HEK293 (cell line): ENCODE measurements at regions not wholly inside any gene's neighbourhood (a gene's known extent, or its start where the extent isn't known, plus 50 kb on each side); places are given as distances from the start of the nearest gene placed in this dataset.

ENCODE experiments used
- CTCF ChIA-PET: fragments of 350-600 bp; formaldehyde crosslinking; extraction: SDS; loops from one replicate; lab custom pipeline; 2021; ENCODE audit warnings: antibody characterized with exemption; lab: Yijun Ruan, JAX
- POLR2A ChIA-PET: fragments of 300-600 bp; formaldehyde crosslinking; extraction: SDS; loops from one replicate; lab custom pipeline; 2020; ENCODE audit warnings: antibody characterized with exemption, inconsistent platforms; lab: Yijun Ruan, JAX
- H3K27ac ChIP-seq: fragments of 200-500 bp; sonication (Bioruptor generic); 2 replicates; pipeline ENCODE4 v1.5.1; 2014; ENCODE audit warnings: low read depth, low read length, control low read depth, inconsistent platforms; ENCODE audit errors: extremely low read depth
- H3K36me3 ChIP-seq, 2 experiments: fragments of 200-500 bp in 1 of 2; sonication (Bioruptor generic) in 1 of 2; 1 replicate in 1 of 2; 2 replicates in 1 of 2; pipeline ENCODE4 v1.5.1; 2014 to 2017; ENCODE audit warnings: inconsistent platforms in 2 of 2, low read length in 2 of 2; ENCODE audit not compliant: control insufficient read depth in 2 of 2, insufficient read depth in 1 of 2
- H3K4me1 ChIP-seq: fragments of 200-500 bp; sonication (Bioruptor generic); 2 replicates; pipeline ENCODE4 v1.5.1; 2014; ENCODE audit warnings: mild to moderate bottlenecking, low read length, inconsistent platforms; ENCODE audit not compliant: control insufficient read depth, insufficient read depth
- H3K4me3 ChIP-seq: 2 replicates; pipeline ENCODE4 v1.5.1; 2011; ENCODE audit warnings: low read depth, mild to moderate bottlenecking, control low read depth, low read length, moderate library complexity
- H3K9me3 ChIP-seq: fragments of 200-500 bp; sonication (Bioruptor generic); 2 replicates; pipeline ENCODE4 v1.5.1; 2014; ENCODE audit warnings: low read depth, low read length, inconsistent platforms; ENCODE audit not compliant: control insufficient read depth, insufficient read depth
- GLIS1 ChIP-seq: fragments of 450-650 bp; formaldehyde crosslinking; IDR thresholded peaks from 2 replicates; pipeline ENCODE4 v1.5.1; 2016; ENCODE audit warnings: missing biosample characterization, missing genetic modification characterization
- HOXC10 ChIP-seq: sonication (generic); formaldehyde crosslinking; IDR thresholded peaks from 2 replicates; pipeline ENCODE4 v1.8.1; 2023; ENCODE audit warnings: mild to moderate bottlenecking, missing genetic modification reagents
- KLF10 ChIP-seq: fragments of 450-650 bp; IDR thresholded peaks from 2 replicates; pipeline ENCODE4 v1.5.1; 2018; ENCODE audit warnings: missing biosample characterization, mild to moderate bottlenecking, missing genetic modification characterization
- MYNN ChIP-seq: fragments of 450-650 bp; formaldehyde crosslinking; IDR thresholded peaks from 2 replicates; pipeline ENCODE4 v1.5.1; 2016; ENCODE audit warnings: missing biosample characterization, missing genetic modification characterization, borderline replicate concordance
- REPIN1 ChIP-seq: fragments of 450-650 bp; formaldehyde crosslinking; IDR thresholded peaks from 2 replicates; pipeline ENCODE4 v1.5.1; 2017; ENCODE audit warnings: missing biosample characterization, missing genetic modification characterization, low read depth
- SALL2 ChIP-seq: fragments of 450-650 bp; formaldehyde crosslinking; IDR thresholded peaks from 2 replicates; pipeline ENCODE4 v1.5.0; 2017; ENCODE audit warnings: missing biosample characterization, mild to moderate bottlenecking, missing genetic modification characterization, borderline replicate concordance
- SCRT1 ChIP-seq: fragments of 450-650 bp; formaldehyde crosslinking; IDR thresholded peaks from 2 replicates; pipeline ENCODE4 v1.5.1; 2016; ENCODE audit warnings: missing biosample characterization, missing genetic modification characterization, borderline replicate concordance
- SP2 ChIP-seq: fragments of 450-650 bp; formaldehyde crosslinking; IDR thresholded peaks from 2 replicates; pipeline ENCODE4 v1.5.1; 2016; ENCODE audit warnings: missing biosample characterization, missing genetic modification characterization
- TCF7L2 ChIP-seq: IDR thresholded peaks from 2 replicates; pipeline ENCODE4 v1.6.1; 2011; ENCODE audit warnings: low read depth, mild to moderate bottlenecking, inconsistent platforms, low read length, moderate library complexity, borderline replicate concordance
- TRIM28 ChIP-seq: IDR thresholded peaks from 2 replicates; pipeline ENCODE4 v1.6.1; 2011; ENCODE audit warnings: low read length, control low read depth, borderline replicate concordance
- ZBTB8A ChIP-seq: fragments of 450-650 bp; formaldehyde crosslinking; IDR thresholded peaks from 2 replicates; pipeline ENCODE4 v1.5.1; 2016; ENCODE audit warnings: missing biosample characterization, missing genetic modification characterization
- ZFHX2 ChIP-seq: fragments of 450-650 bp; formaldehyde crosslinking; conservative IDR thresholded peaks from 2 replicates; pipeline ENCODE4 v1.5.1; 2016; ENCODE audit warnings: missing biosample characterization, missing genetic modification characterization
- ZFP37 ChIP-seq: fragments of 450-650 bp; formaldehyde crosslinking; IDR thresholded peaks from 2 replicates; pipeline ENCODE4 v1.5.1; 2016; ENCODE audit warnings: missing biosample characterization, missing genetic modification characterization
- ZNF146 ChIP-seq: fragments of 450-650 bp; formaldehyde crosslinking; IDR thresholded peaks from 2 replicates; pipeline ENCODE4 v1.5.1; 2016; ENCODE audit warnings: missing biosample characterization, missing genetic modification characterization
- ZNF157 ChIP-seq: fragments of 450-650 bp; formaldehyde crosslinking; IDR thresholded peaks from 2 replicates; pipeline ENCODE4 v1.5.1; 2016; ENCODE audit warnings: missing biosample characterization, missing genetic modification characterization
- ZNF174 ChIP-seq: fragments of 450-650 bp; formaldehyde crosslinking; IDR thresholded peaks from 2 replicates; pipeline ENCODE4 v1.5.0; 2017; ENCODE audit warnings: missing biosample characterization, mild to moderate bottlenecking, missing genetic modification characterization
- ZNF211 ChIP-seq: fragments of 450-650 bp; formaldehyde crosslinking; IDR thresholded peaks from 2 replicates; pipeline ENCODE4 v1.5.1; 2016; ENCODE audit warnings: low read depth, missing biosample characterization, missing genetic modification characterization
- ZNF223 ChIP-seq: fragments of 450-650 bp; formaldehyde crosslinking; IDR thresholded peaks from 2 replicates; pipeline ENCODE4 v1.5.1; 2016; ENCODE audit warnings: missing biosample characterization, missing genetic modification characterization
- ZNF621 ChIP-seq: fragments of 450-650 bp; formaldehyde crosslinking; IDR thresholded peaks from 2 replicates; pipeline ENCODE4 v1.5.1; 2017; ENCODE audit warnings: missing biosample characterization, missing genetic modification characterization
- ZNF654 ChIP-seq: fragments of 450-650 bp; formaldehyde crosslinking; IDR thresholded peaks from 2 replicates; pipeline ENCODE4 v1.5.1; 2016; ENCODE audit warnings: low read depth, missing biosample characterization, missing genetic modification characterization
- ZNF701 ChIP-seq: fragments of 450-650 bp; formaldehyde crosslinking; IDR thresholded peaks from 2 replicates; pipeline ENCODE4 v1.5.1; 2016; ENCODE audit warnings: missing biosample characterization, missing genetic modification characterization
- ZNF785 ChIP-seq: fragments of 450-650 bp; formaldehyde crosslinking; IDR thresholded peaks from 2 replicates; pipeline ENCODE4 v1.5.1; 2016; ENCODE audit warnings: missing biosample characterization, missing genetic modification characterization
- TF ChIP-seq, protein P1 (sequence below): fragments of 450-650 bp; IDR thresholded peaks from 2 replicates; pipeline ENCODE4 v1.5.1; 2018; ENCODE audit warnings: missing biosample characterization, mild to moderate bottlenecking, missing genetic modification characterization
- TF ChIP-seq, protein P2 (sequence below): fragments of 450-650 bp; formaldehyde crosslinking; IDR thresholded peaks from 2 replicates; pipeline ENCODE4 v1.5.1; 2016; ENCODE audit warnings: missing biosample characterization, missing genetic modification characterization, borderline replicate concordance

DNA sequence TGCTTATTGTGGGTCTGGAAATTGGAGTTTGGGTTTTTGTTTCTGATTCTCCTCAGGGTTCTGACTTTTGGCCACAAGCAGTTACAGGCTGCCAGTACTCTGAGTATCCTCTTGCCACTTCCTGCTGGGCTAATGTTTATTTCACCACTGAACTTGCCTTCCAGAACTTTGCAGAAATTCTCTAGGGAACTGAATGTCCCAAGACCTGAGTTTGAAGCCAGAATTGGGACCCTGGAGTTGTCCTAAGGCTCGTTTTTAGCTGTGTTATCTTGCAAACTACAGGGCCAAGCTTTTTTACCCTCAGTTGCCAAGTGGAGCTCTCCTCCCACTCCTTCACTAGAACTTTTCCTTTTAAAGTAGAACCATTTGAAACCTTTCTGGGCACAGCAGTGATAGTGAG lies 89.9 kb downstream of the FAT3 start:
- no peaks in the 10 kb centered on the region for H3K9me3 ChIP-seq
- no peak overlapping the region for H3K27ac ChIP-seq
- no peaks in the 10 kb centered on the region for H3K36me3 ChIP-seq
- no peak overlapping the region for H3K4me3 ChIP-seq
- peaks cover 6% of the 10 kb centered on the region for H3K4me1 ChIP-seq
- CTCF ChIA-PET = no interaction called here
- TF ChIP-seq ZBTB8A = no peak
- no peak for TF ChIP-seq SALL2 (tag by site-specific recombination)
- no peak for TF ChIP-seq ZNF223 (tag by site-specific recombination)
- TF ChIP-seq ZNF654 (tag by site-specific recombination) = no peak
- no peak for TF ChIP-seq ZNF146 (tag by site-specific recombination)
- TF ChIP-seq ZNF785 (tag by site-specific recombination) = no peak
- no peak for TF ChIP-seq REPIN1 (tag by site-specific recombination)
- no peak for TF ChIP-seq GLIS1 (tag by site-specific recombination)
- no peak for TF ChIP-seq ZFHX2 (tag by site-specific recombination)
- no peak for TF ChIP-seq MYNN (tag by site-specific recombination)
- TF ChIP-seq ZNF157 = no peak
- no peak for TF ChIP-seq TCF7L2
- TF ChIP-seq, protein P1, sequence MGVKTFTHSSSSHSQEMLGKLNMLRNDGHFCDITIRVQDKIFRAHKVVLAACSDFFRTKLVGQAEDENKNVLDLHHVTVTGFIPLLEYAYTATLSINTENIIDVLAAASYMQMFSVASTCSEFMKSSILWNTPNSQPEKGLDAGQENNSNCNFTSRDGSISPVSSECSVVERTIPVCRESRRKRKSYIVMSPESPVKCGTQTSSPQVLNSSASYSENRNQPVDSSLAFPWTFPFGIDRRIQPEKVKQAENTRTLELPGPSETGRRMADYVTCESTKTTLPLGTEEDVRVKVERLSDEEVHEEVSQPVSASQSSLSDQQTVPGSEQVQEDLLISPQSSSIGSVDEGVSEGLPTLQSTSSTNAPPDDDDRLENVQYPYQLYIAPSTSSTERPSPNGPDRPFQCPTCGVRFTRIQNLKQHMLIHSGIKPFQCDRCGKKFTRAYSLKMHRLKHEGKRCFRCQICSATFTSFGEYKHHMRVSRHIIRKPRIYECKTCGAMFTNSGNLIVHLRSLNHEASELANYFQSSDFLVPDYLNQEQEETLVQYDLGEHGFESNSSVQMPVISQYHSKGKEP = no peak
- no peak for TF ChIP-seq ZNF211 (tag by site-specific recombination)
- TF ChIP-seq KLF10 = no peak
- no peak for TF ChIP-seq SP2 (tag by site-specific recombination)
- TF ChIP-seq, protein P2, sequence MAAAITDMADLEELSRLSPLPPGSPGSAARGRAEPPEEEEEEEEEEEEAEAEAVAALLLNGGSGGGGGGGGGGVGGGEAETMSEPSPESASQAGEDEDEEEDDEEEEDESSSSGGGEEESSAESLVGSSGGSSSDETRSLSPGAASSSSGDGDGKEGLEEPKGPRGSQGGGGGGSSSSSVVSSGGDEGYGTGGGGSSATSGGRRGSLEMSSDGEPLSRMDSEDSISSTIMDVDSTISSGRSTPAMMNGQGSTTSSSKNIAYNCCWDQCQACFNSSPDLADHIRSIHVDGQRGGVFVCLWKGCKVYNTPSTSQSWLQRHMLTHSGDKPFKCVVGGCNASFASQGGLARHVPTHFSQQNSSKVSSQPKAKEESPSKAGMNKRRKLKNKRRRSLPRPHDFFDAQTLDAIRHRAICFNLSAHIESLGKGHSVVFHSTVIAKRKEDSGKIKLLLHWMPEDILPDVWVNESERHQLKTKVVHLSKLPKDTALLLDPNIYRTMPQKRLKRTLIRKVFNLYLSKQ (tag by site-specific recombination) = no peak
- TF ChIP-seq, all 188 proteins: peak for 0
- POLR2A ChIA-PET = no interaction called here

DNA sequence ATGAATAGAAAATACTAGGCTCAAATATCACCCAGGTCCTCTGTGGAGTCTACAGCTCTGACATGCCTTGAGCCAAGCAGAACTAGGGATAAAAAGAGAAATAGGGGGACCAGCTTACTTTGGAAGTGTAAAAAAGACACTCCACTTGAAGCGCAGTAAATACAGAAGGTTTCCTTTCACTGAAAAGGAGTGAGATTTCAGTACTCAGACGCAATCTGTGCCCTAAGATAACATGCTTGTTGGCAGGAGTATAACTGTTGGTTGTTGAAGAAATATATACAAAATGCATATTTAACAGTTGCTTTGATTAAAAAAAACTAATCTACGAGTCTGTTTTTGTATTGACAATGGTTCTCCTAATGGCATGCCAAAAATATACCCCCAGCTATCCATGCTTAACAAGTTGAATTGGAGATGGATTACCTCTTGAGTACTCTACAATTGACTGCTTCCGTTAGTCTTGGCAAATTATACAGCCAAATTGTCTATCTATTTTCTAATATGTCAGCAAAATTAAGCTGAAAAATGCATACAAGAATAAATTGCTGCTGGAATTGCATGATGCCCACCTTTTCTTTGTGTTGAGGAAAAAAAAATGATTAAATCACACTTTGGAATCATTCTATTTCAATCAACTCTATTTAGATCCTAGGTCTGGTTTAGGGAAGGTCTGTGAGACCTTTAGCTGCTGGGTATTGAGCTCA lies 91.6 kb downstream of the FAT3 start:
- POLR2A ChIA-PET = interaction anchor here (0.8 kb wide), 1 partner anchor 66 kb away, joined by 3 read pairs; no protein-coding TSS in a partner anchor
- no peak overlapping the region for H3K4me3 ChIP-seq
- CTCF ChIA-PET = interaction anchor here (0.6 kb wide), 1 partner anchor 27 kb away, joined by 3 read pairs; no protein-coding TSS in a partner anchor
- H3K27ac ChIP-seq = no peak overlapping the region
- no peaks in the 10 kb centered on the region for H3K4me1 ChIP-seq
- no peaks in the 10 kb centered on the region for H3K9me3 ChIP-seq
- TF ChIP-seq ZNF701 (tag by site-specific recombination) (no peak), ZNF621 (no peak), ZNF174 (tag by site-specific recombination) (no peak), SCRT1 (no peak), HOXC10 (CRISPR knock-in tag) (no peak), TRIM28 (no peak), ZFP37 (tag by site-specific recombination) (no peak)
- TF ChIP-seq, all 188 proteins: peak for 0
- H3K36me3 ChIP-seq = no peaks in the 10 kb centered on the region
